Cardiac muscle cell (in vitro differentiated cells and primary cell): ENCODE measurements at regions not wholly inside any gene's neighbourhood (a gene's known extent, or its start where the extent isn't known, plus 50 kb on each side); places are given as distances from the start of the nearest gene placed in this dataset.
"Not testable (repeated sequence)": the region's sequence is repeated elsewhere in the genome, so short reads cannot be mapped to it uniquely, and the experiment has no call there.

Source experiments
- DNase-seq, 2 donors: peaks; one replicate each; pipeline versions ENCODE4 v3.0.0 to v3.0.0-alpha.2; 2010 to 2017; ENCODE audit warnings: low read depth in 1 of 2, low spot score in 1 of 2
- H3K27ac ChIP-seq: fragments of 200-600 bp; sonication (generic); 2 replicates; pipeline ENCODE4 v1.5.1; 2016
- H3K27me3 ChIP-seq: fragments of 200-600 bp; sonication (generic); 2 replicates; pipeline ENCODE4 v1.6.0; 2016; ENCODE audit warnings: control low read depth
- H3K36me3 ChIP-seq: fragments of 200-600 bp; sonication (generic); 2 replicates; pipeline ENCODE4 v1.5.1; 2016; ENCODE audit warnings: control low read depth
- H3K4me1 ChIP-seq: fragments of 200-600 bp; sonication (generic); 2 replicates; pipeline ENCODE4 v1.8.1; 2017; ENCODE audit warnings: low read depth, mild to moderate bottlenecking, mixed run types
- H3K4me3 ChIP-seq: fragments of 200-600 bp; sonication (generic); 2 replicates; pipeline ENCODE4 v1.5.1; 2016; ENCODE audit warnings: mild to moderate bottlenecking
- H3K9me3 ChIP-seq: fragments of 200-600 bp; sonication (generic); 2 replicates; pipeline ENCODE4 v1.5.1; 2017; ENCODE audit warnings: low read depth, mild to moderate bottlenecking, control low read depth
- TF ChIP-seq, protein P1 (sequence below): IDR thresholded peaks from 2 replicates; pipeline ENCODE4 v1.5.1; 2012; ENCODE audit warnings: low read depth, mild to moderate bottlenecking, low read length

- H3K4me3 ChIP-seq: no peak overlapping the region
- no peak for DNase-seq
- TF ChIP-seq, protein P1, sequence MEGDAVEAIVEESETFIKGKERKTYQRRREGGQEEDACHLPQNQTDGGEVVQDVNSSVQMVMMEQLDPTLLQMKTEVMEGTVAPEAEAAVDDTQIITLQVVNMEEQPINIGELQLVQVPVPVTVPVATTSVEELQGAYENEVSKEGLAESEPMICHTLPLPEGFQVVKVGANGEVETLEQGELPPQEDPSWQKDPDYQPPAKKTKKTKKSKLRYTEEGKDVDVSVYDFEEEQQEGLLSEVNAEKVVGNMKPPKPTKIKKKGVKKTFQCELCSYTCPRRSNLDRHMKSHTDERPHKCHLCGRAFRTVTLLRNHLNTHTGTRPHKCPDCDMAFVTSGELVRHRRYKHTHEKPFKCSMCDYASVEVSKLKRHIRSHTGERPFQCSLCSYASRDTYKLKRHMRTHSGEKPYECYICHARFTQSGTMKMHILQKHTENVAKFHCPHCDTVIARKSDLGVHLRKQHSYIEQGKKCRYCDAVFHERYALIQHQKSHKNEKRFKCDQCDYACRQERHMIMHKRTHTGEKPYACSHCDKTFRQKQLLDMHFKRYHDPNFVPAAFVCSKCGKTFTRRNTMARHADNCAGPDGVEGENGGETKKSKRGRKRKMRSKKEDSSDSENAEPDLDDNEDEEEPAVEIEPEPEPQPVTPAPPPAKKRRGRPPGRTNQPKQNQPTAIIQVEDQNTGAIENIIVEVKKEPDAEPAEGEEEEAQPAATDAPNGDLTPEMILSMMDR: no peak
Measured at GRCh38 chrX:98263135-98263534, 1379.4 kb downstream of the RPA4 start.

DNA sequence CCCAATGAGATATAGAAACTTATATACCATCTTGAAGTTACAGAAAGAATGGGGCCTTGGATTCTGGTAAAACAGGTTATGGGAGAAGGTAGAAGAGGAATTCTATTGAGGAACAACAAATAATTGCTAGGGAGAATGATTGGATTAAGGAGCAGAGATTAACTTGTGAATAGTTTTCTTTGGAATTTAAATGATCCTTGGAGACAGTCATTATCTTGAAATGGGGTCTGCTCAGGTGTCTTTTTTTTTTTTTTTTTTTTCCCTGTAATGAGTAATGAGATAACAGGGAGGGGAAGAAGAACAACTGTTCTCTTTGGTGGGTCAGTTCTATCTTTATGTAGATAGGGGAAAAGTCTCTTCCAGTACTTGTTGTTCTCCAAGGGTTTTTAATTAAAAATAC is 1406.0 kb downstream of the RPA4 start:
- no peak for DNase-seq
- no peaks in the 10 kb centered on the region for H3K36me3 ChIP-seq
- TF ChIP-seq, protein P1: no peak
- H3K27me3 ChIP-seq: no peaks in the 10 kb centered on the region
- no peak overlapping the region for H3K4me3 ChIP-seq
- H3K27ac ChIP-seq: no peak overlapping the region
- no peaks in the 10 kb centered on the region for H3K9me3 ChIP-seq
- no peaks in the 10 kb centered on the region for H3K4me1 ChIP-seq

More at GRCh38 chrX:98263135-98263534, 1379.4 kb downstream of the RPA4 start:
- H3K4me1 ChIP-seq: no peaks in the 10 kb centered on the region
- H3K27me3 ChIP-seq: no peaks in the 10 kb centered on the region
- no peaks in the 10 kb centered on the region for H3K9me3 ChIP-seq
- no peak overlapping the region for H3K27ac ChIP-seq
- no peaks in the 10 kb centered on the region for H3K36me3 ChIP-seq

- TF ChIP-seq, protein P1: no peak
Measured at GRCh38 chrX:98294310-98294709, 1410.6 kb downstream of the RPA4 start.

GRCh38 chrX:98296129-98296528 is 1412.4 kb downstream of the RPA4 start:
- Histone ChIP-seq H3K27me3 (no peaks in the 10 kb centered on the region), H3K4me3 (no peak overlapping the region), H3K9me3 (no peaks in the 10 kb centered on the region), H3K36me3 (no peaks in the 10 kb centered on the region), H3K27ac (no peak overlapping the region), H3K4me1 (no peaks in the 10 kb centered on the region)
- DNase-seq: no peak
- TF ChIP-seq, protein P1: no peak

More at GRCh38 chrX:98294310-98294709, 1410.6 kb downstream of the RPA4 start:
- no peaks in the 10 kb centered on the region for H3K4me1 ChIP-seq
- H3K27ac ChIP-seq: no peak overlapping the region
- no peaks in the 10 kb centered on the region for H3K27me3 ChIP-seq
- H3K36me3 ChIP-seq: no peaks in the 10 kb centered on the region
- no peak overlapping the region for H3K4me3 ChIP-seq
- no peaks in the 10 kb centered on the region for H3K9me3 ChIP-seq
- DNase-seq: no peak

DNA sequence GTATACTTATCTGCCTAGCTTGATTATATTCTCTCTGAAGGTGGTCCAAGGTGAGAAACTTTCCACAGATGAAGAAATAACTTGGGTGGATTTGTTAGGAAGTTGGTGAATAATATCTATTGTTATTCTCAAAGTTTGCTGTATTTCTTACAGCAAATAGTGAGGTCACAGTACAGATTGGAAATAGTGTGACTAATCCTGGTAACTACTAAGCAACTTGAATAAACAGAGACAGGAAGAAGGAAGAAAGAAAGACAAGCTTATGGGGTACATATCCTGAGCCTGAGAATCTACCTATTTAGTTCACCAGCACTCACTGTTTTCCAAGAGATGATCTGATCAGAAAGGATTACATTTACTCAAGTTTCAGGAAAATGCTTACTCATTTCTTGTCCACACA is 1416.1 kb downstream of the RPA4 start:
- H3K4me3 ChIP-seq: no peak overlapping the region

GRCh38 chrX:98300536-98300935 is 1416.8 kb downstream of the RPA4 start:
- not testable (repeated sequence) for H3K4me1 ChIP-seq, H3K27me3 ChIP-seq, H3K9me3 ChIP-seq, DNase-seq, H3K4me3 ChIP-seq, H3K36me3 ChIP-seq, H3K27ac ChIP-seq

More for the DNA sequence above, 1416.1 kb downstream of the RPA4 start:
- no peaks in the 10 kb centered on the region for H3K27me3 ChIP-seq
- TF ChIP-seq, protein P1: no peak
- no peaks in the 10 kb centered on the region for H3K36me3 ChIP-seq
- no peak overlapping the region for H3K27ac ChIP-seq
- no peaks in the 10 kb centered on the region for H3K4me1 ChIP-seq
- no peaks in the 10 kb centered on the region for H3K9me3 ChIP-seq
- DNase-seq: no peak
